ENCODE measurements at regions not wholly inside any gene's neighbourhood (a gene's known extent, or its start where the extent isn't known, plus 50 kb on each side); places are given as distances from the start of the nearest gene placed in this dataset.

DNA sequence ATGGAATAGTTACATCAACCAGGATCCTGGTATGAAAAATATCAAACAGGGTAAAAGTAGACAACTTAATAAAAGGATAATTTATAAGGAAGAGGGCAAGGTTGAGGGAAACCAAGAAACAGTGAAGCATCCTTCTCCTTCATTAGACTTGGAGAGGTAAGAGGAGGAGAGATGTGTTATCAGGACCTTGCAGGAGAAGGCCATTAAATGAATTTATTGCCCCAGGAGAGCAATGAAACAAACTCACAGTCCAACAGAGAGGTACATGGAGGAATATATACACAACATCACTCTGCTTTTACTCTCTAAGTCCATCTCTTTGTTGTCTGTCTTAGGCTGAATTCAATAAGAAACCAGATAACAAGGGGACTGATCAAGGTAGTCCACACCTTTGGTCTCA lies 966.2 kb downstream of the SORCS1 start:
- Histone ChIP-seq H3K4me2 (ENCODE audit: low read depth, low read length) (no peak overlapping the region), H2AFZ (ENCODE audit: low read length) (no peak overlapping the region), H3K27me3 (replicated peaks; ENCODE audit: insufficient read depth, low read length) (no peaks in the 10 kb centered on the region), H3K9ac (ENCODE audit: low read length) (no peak overlapping the region), H3K79me2 (ENCODE audit: low read length) (no peaks in the 10 kb centered on the region), H3K9me3 (replicated peaks; ENCODE audit: insufficient read depth, low read length) (no peaks in the 10 kb centered on the region), H3K4me3 (ENCODE audit: low read length) (no peak overlapping the region), H3F3A (ENCODE audit: insufficient read depth, low read length) (no peaks in the 10 kb centered on the region), H4K20me1 (ENCODE audit: insufficient read depth, low read length) (no peaks in the 10 kb centered on the region), H3K9me2 (replicated peaks; ENCODE audit: insufficient read depth, low read length) (no peaks in the 10 kb centered on the region), H3K27ac (ENCODE audit: low read length) (no peak overlapping the region), H3K36me3 (replicated peaks; ENCODE audit: insufficient read depth, low read length) (no peaks in the 10 kb centered on the region), H3K4me1 (ENCODE audit: low read length) (no peaks in the 10 kb centered on the region)
- no peak for DNase-seq
- TF ChIP-seq EZH2phosphoT487 (IDR thresholded peaks at IDR 0.05; ENCODE audit: low read length) (no peak), EZH2 (optimal IDR thresholded peaks at IDR 0.05; ENCODE audit: low read depth, low read length) (no peak)
- TF ChIP-seq, protein P1, sequence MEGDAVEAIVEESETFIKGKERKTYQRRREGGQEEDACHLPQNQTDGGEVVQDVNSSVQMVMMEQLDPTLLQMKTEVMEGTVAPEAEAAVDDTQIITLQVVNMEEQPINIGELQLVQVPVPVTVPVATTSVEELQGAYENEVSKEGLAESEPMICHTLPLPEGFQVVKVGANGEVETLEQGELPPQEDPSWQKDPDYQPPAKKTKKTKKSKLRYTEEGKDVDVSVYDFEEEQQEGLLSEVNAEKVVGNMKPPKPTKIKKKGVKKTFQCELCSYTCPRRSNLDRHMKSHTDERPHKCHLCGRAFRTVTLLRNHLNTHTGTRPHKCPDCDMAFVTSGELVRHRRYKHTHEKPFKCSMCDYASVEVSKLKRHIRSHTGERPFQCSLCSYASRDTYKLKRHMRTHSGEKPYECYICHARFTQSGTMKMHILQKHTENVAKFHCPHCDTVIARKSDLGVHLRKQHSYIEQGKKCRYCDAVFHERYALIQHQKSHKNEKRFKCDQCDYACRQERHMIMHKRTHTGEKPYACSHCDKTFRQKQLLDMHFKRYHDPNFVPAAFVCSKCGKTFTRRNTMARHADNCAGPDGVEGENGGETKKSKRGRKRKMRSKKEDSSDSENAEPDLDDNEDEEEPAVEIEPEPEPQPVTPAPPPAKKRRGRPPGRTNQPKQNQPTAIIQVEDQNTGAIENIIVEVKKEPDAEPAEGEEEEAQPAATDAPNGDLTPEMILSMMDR (IDR thresholded peaks at IDR 0.05; ENCODE audit: low read length) = no peak

DNA sequence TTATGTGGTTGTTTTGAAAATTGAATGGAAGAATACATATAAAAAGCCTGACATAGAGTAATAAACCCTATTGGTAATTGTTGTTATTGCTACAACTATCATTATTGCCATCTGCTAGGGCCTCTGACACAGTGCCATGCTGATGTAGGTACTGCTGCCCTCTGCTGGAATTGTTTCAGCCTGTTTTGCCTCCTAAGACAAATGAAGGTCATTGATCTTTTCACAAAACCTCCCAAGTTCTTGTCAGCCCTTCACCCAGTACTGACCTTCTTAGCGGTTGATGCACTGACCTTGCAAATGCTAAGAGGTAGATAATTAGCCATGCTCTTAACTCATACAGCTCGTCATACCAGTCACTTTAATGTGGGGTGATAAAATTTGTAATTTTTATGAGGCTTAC lies 975.2 kb downstream of the SORCS1 start:
- TF ChIP-seq EZH2 (optimal IDR thresholded peaks at IDR 0.05; ENCODE audit: low read depth, low read length) (no peak), EZH2phosphoT487 (IDR thresholded peaks at IDR 0.05; ENCODE audit: low read length) (no peak)
- TF ChIP-seq, protein P1 (IDR thresholded peaks at IDR 0.05; ENCODE audit: low read length) = peak; percentile 44
- Histone ChIP-seq H3F3A (ENCODE audit: insufficient read depth, low read length) (no peaks in the 10 kb centered on the region), H3K4me2 (ENCODE audit: low read depth, low read length) (no peak overlapping the region), H4K20me1 (ENCODE audit: insufficient read depth, low read length) (no peaks in the 10 kb centered on the region), H3K9me2 (replicated peaks; ENCODE audit: insufficient read depth, low read length) (no peaks in the 10 kb centered on the region), H3K27ac (ENCODE audit: low read length) (no peak overlapping the region), H3K9ac (ENCODE audit: low read length) (no peak overlapping the region), H3K4me1 (ENCODE audit: low read length) (no peaks in the 10 kb centered on the region), H3K36me3 (replicated peaks; ENCODE audit: insufficient read depth, low read length) (no peaks in the 10 kb centered on the region), H3K9me3 (replicated peaks; ENCODE audit: insufficient read depth, low read length) (no peaks in the 10 kb centered on the region), H3K79me2 (ENCODE audit: low read length) (no peaks in the 10 kb centered on the region), H2AFZ (ENCODE audit: low read length) (no peak overlapping the region), H3K27me3 (replicated peaks; ENCODE audit: insufficient read depth, low read length) (no peaks in the 10 kb centered on the region), H3K4me3 (ENCODE audit: low read length) (no peak overlapping the region)
- peak; percentile 42 for DNase-seq

DNA sequence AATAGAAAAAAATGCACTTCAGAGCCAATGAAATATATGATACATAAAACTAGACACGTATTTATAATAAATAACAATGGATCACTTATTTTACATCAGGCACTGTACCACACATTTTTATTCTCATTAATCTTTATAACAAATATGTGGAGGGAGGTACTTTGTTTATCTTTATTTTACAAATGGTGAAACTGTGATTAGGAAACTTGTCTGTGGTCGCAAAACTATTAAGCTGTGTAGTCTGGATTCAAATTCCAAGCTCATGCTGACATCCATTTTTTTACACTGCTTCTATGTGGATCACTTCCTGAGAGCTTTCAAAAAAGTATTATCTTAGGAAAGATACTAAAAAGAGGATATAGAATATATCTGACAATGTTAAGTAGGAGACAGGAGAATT lies 978.6 kb downstream of the SORCS1 start:
- Histone ChIP-seq H3K36me3 (replicated peaks; ENCODE audit: insufficient read depth, low read length) (no peaks in the 10 kb centered on the region), H2AFZ (ENCODE audit: low read length) (no peak overlapping the region), H3K27me3 (replicated peaks; ENCODE audit: insufficient read depth, low read length) (no peaks in the 10 kb centered on the region), H3K27ac (ENCODE audit: low read length) (no peak overlapping the region), H3K4me3 (ENCODE audit: low read length) (no peak overlapping the region), H4K20me1 (ENCODE audit: insufficient read depth, low read length) (no peaks in the 10 kb centered on the region), H3K9ac (ENCODE audit: low read length) (no peak overlapping the region), H3K4me1 (ENCODE audit: low read length) (no peaks in the 10 kb centered on the region), H3K9me3 (replicated peaks; ENCODE audit: insufficient read depth, low read length) (no peaks in the 10 kb centered on the region), H3K9me2 (replicated peaks; ENCODE audit: insufficient read depth, low read length) (no peaks in the 10 kb centered on the region), H3F3A (ENCODE audit: insufficient read depth, low read length) (no peaks in the 10 kb centered on the region), H3K4me2 (ENCODE audit: low read depth, low read length) (no peak overlapping the region), H3K79me2 (ENCODE audit: low read length) (no peaks in the 10 kb centered on the region)
- TF ChIP-seq EZH2 (optimal IDR thresholded peaks at IDR 0.05; ENCODE audit: low read depth, low read length) (no peak), EZH2phosphoT487 (IDR thresholded peaks at IDR 0.05; ENCODE audit: low read length) (no peak)
- TF ChIP-seq, protein P1 (IDR thresholded peaks at IDR 0.05; ENCODE audit: low read length) = no peak
- no peak for DNase-seq

Measured in MM.1S (cell line).